SU-DHL-6 (cell line): ENCODE measurements at regions not wholly inside any gene's neighbourhood (a gene's known extent, or its start where the extent isn't known, plus 50 kb on each side); places are given as distances from the start of the nearest gene placed in this dataset.
A peak's percentile ranks its signal among the peaks of the same experiment; 100 is the strongest.

Experiments used
- CTCF ChIP-seq: fragments of 200-600 bp; sonication (generic); IDR thresholded peaks from one replicate; pipeline ENCODE4 v1.5.1; 2017; ENCODE audit warnings: antibody characterized with exemption, mild to moderate bottlenecking, low read length, moderate library complexity; ENCODE audit not compliant: insufficient read depth, poor library complexity, severe bottlenecking
- EZH2phosphoT487 ChIP-seq: fragments of 200-600 bp; sonication (generic), shearing (Covaris generic); conservative IDR thresholded peaks from 2 replicates; pipeline ENCODE4 v1.6.1; 2018; ENCODE audit warnings: mild to moderate bottlenecking, antibody characterized with exemption, low read length, moderate library complexity, mixed read lengths

- peak; percentile 75 for TF ChIP-seq CTCF
- TF ChIP-seq EZH2phosphoT487 = no peak
These were observed 72.1 kb upstream of the STARD3NL start for GRCh38 chr7:38105874-38106483.
